SK-N-SH (cell line): ENCODE measurements at regions not wholly inside any gene's neighbourhood (a gene's known extent, or its start where the extent isn't known, plus 50 kb on each side); places are given as distances from the start of the nearest gene placed in this dataset.

Source experiments
- CTCF ChIA-PET: fragments of 300-600, 350-600 bp; formaldehyde crosslinking; extraction: SDS; loops from one replicate; lab custom pipeline; 2021; lab: Yijun Ruan, JAX
- POLR2A ChIA-PET: fragments of 350-600 bp; sonication (Branson Sonifier 250); formaldehyde crosslinking; extraction: SDS; loops from one replicate; lab custom pipeline; 2020; ENCODE audit warnings: antibody characterized with exemption, inconsistent platforms; lab: Yijun Ruan, JAX
- DNase-seq: peaks from one replicate; pipeline ENCODE4 v3.0.0; 2012
- H2AFZ ChIP-seq: fragments of 200-600 bp; sonication (generic); 2 replicates; pipeline ENCODE4 v1.8.1; 2016; ENCODE audit warnings: antibody characterized with exemption, mild to moderate bottlenecking, low read depth
- H3F3A ChIP-seq: fragments of 200-600 bp; sonication (generic); replicated peaks from 2 replicates; pipeline ENCODE3; 2016; ENCODE audit warnings: antibody characterized with exemption, mild to moderate bottlenecking; ENCODE audit not compliant: insufficient read depth
- H3K27ac ChIP-seq, 2 experiments: fragments of 200-500 bp in 1 of 2; fragments of 200-600 bp in 1 of 2; sonication (Bioruptor generic) in 1 of 2; sonication (generic), shearing (Covaris generic) in 1 of 2; 2 replicates each; pipeline versions ENCODE4 v1.5.1 to v1.6.1; 2014 to 2016; ENCODE audit warnings: low read depth in 2 of 2, inconsistent platforms in 1 of 2, low read length in 1 of 2, mild to moderate bottlenecking in 1 of 2, mixed read lengths in 1 of 2
- H3K27me3 ChIP-seq: fragments of 200-600 bp; sonication (generic), shearing (Covaris generic); 2 replicates; pipeline ENCODE4 v1.6.1; 2016; ENCODE audit warnings: mixed run types; ENCODE audit not compliant: insufficient read depth
- H3K36me3 ChIP-seq, 2 experiments: fragments of 200-500 bp in 1 of 2; fragments of 200-600 bp in 1 of 2; sonication (Bioruptor generic) in 1 of 2; sonication (generic) in 1 of 2; replicated peaks in 1 of 2; 2 replicates each; pipeline versions ENCODE3 to v1.5.1; 2014 to 2016; ENCODE audit warnings: low read length in 1 of 2, mild to moderate bottlenecking in 1 of 2; ENCODE audit not compliant: insufficient read depth in 2 of 2, control insufficient read depth in 1 of 2
- H3K4me1 ChIP-seq, 2 experiments: fragments of 200-500 bp in 1 of 2; fragments of 200-600 bp in 1 of 2; sonication (Bioruptor generic) in 1 of 2; sonication (generic), shearing (Covaris generic) in 1 of 2; 2 replicates each; pipeline versions ENCODE4 v1.5.1 to v1.6.1; 2014 to 2016; ENCODE audit warnings: low read depth in 1 of 2, low read length in 1 of 2, mixed run types in 1 of 2; ENCODE audit not compliant: insufficient read depth in 2 of 2, control insufficient read depth in 1 of 2
- H3K4me2 ChIP-seq: fragments of 200-600 bp; sonication (generic), shearing (Covaris generic); 2 replicates; pipeline ENCODE4 v1.6.1; 2017; ENCODE audit warnings: mixed run types
- H3K4me3 ChIP-seq, 2 experiments: fragments of 200-500 bp in 1 of 2; fragments of 200-600 bp in 1 of 2; sonication (Bioruptor generic) in 1 of 2; sonication (generic), shearing (Covaris generic) in 1 of 2; 2 replicates each; pipeline versions ENCODE4 v1.5.1 to v1.8.1; 2014 to 2016; ENCODE audit warnings: low read depth in 2 of 2, inconsistent platforms in 1 of 2, low read length in 1 of 2, mild to moderate bottlenecking in 1 of 2, mixed read lengths in 1 of 2, moderate library complexity in 1 of 2
- H3K79me2 ChIP-seq: fragments of 200-600 bp; sonication (generic); 2 replicates; pipeline ENCODE4 v1.8.1; 2017; ENCODE audit warnings: mild to moderate bottlenecking; ENCODE audit not compliant: insufficient read depth
- H3K9ac ChIP-seq: fragments of 200-600 bp; sonication (generic); 2 replicates; pipeline ENCODE4 v1.6.1; 2017; ENCODE audit warnings: mixed run types
- H3K9me2 ChIP-seq: fragments of 200-600 bp; sonication (generic); 2 replicates; pipeline ENCODE4 v1.6.1; 2017; ENCODE audit warnings: mixed run types
- H3K9me3 ChIP-seq: fragments of 200-600 bp; sonication (generic); 2 replicates; pipeline ENCODE4 v1.6.1; 2017; ENCODE audit warnings: mixed run types, mild to moderate bottlenecking, moderate library complexity
- H4K20me1 ChIP-seq: fragments of 200-600 bp; sonication (generic); 2 replicates; pipeline ENCODE4 v1.6.1; 2017; ENCODE audit warnings: mild to moderate bottlenecking, mixed run types; ENCODE audit not compliant: insufficient read depth
- CTCF ChIP-seq: fragments of 200-600 bp; sonication (generic); IDR thresholded peaks from 2 replicates; pipeline ENCODE4 v1.6.1; 2017; ENCODE audit warnings: antibody characterized with exemption, mild to moderate bottlenecking, moderate library complexity
- ELF1 ChIP-seq: IDR thresholded peaks from 2 replicates; pipeline ENCODE4 v1.4.0; 2012
- EZH2phosphoT487 ChIP-seq: fragments of 200-600 bp; sonication (generic); IDR thresholded peaks from 2 replicates; pipeline ENCODE4 v1.6.1; 2017; ENCODE audit warnings: low read depth, mixed run types, mild to moderate bottlenecking, antibody characterized with exemption, moderate library complexity, borderline replicate concordance
- FOXJ3 ChIP-seq: sonication (generic); formaldehyde crosslinking; IDR thresholded peaks from 2 replicates; pipeline ENCODE4 v1.5.1; 2020; ENCODE audit warnings: mild to moderate bottlenecking, missing genetic modification reagents
- GABPA ChIP-seq: IDR thresholded peaks from 2 replicates; pipeline ENCODE4 v1.4.0; 2012; ENCODE audit warnings: low read depth, mild to moderate bottlenecking
- GATA2 ChIP-seq: sonication (generic); formaldehyde crosslinking; IDR thresholded peaks from 2 replicates; pipeline ENCODE4 v1.5.0; 2020; ENCODE audit warnings: mild to moderate bottlenecking, missing genetic modification reagents
- MEF2A ChIP-seq: IDR thresholded peaks from 2 replicates; pipeline ENCODE4 v1.4.0; 2012; ENCODE audit warnings: low read depth, borderline replicate concordance
- NFIC ChIP-seq: IDR thresholded peaks from 2 replicates; pipeline ENCODE4 v1.4.0; 2012; ENCODE audit warnings: borderline replicate concordance
- NRF1 ChIP-seq: IDR thresholded peaks from 2 replicates; pipeline ENCODE4 v1.6.1; 2012; ENCODE audit warnings: low read depth, mild to moderate bottlenecking, low read length
- RAD21 ChIP-seq: IDR thresholded peaks from 2 replicates; pipeline ENCODE4 v1.6.1; 2012; ENCODE audit warnings: mild to moderate bottlenecking, low read length
- RCOR1 ChIP-seq: fragments of 150-350 bp; IDR thresholded peaks from 2 replicates; pipeline ENCODE4 v1.6.1; 2017; ENCODE audit warnings: antibody characterized with exemption, low read length
- SMC3 ChIP-seq: IDR thresholded peaks from 2 replicates; pipeline ENCODE4 v1.6.1; 2012; ENCODE audit warnings: low read depth, low read length, improper control_type of control experiment
- TEAD4 ChIP-seq: IDR thresholded peaks from 2 replicates; pipeline ENCODE4 v1.4.0; 2012; ENCODE audit warnings: mild to moderate bottlenecking, borderline replicate concordance; ENCODE audit not compliant: insufficient read depth
- YY1 ChIP-seq: IDR thresholded peaks from 2 replicates; pipeline ENCODE4 v1.4.0; 2012; ENCODE audit warnings: low read depth, mild to moderate bottlenecking
- WGBS: methylation state at CpG from one replicate; pipeline ENCODE4 v1.1.6; 2017; ENCODE audit warnings: low lambda C conversion rate; 5-methylcytosine and 5-hydroxymethylcytosine counted together
- TF ChIP-seq, protein P1 (sequence below): fragments of 150-350 bp; IDR thresholded peaks from 2 replicates; pipeline ENCODE4 v1.6.1; 2016; ENCODE audit warnings: mild to moderate bottlenecking, low read depth, low read length
- TF ChIP-seq, protein P2 (sequence below): IDR thresholded peaks from 2 replicates; pipeline ENCODE4 v1.4.0; 2012; ENCODE audit warnings: low read depth, borderline replicate concordance
- TF ChIP-seq, protein P3 (sequence below): IDR thresholded peaks from 2 replicates; pipeline ENCODE4; 2012

DNA sequence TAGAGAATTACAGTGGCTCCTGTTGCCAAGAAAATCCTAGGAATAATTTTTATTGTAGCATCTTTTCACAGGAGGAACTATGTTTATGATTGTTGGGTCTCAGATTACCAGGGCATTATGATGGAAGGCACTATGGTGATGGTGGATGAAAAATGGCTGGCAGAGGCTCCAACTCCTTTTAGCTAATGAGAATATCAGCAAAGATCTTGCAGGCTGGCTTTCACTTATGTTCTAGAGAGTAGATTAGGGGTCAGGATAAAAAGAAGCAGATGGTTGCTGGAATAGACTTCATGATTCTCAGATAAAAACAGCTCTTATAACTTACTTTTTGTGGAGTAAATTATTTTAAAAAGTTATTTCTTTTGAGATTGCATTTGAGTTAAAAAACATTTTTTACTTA, 501.9 kb downstream of the TRHDE start (continued):
- TF ChIP-seq SMC3 = no peak

GRCh38 chr12:72777806-72778205, 505.6 kb downstream of the TRHDE start:
- Histone ChIP-seq H4K20me1 (no peaks in the 10 kb centered on the region), H2AFZ (no peak overlapping the region), H3K36me3 (no peaks in the 10 kb centered on the region), H3K27ac (no peak overlapping the region), H3K4me2 (no peak overlapping the region), H3K79me2 (no peaks in the 10 kb centered on the region), H3K4me3 (no peak overlapping the region), H3K9ac (no peak overlapping the region), H3F3A (no peaks in the 10 kb centered on the region), H3K27me3 (no peaks in the 10 kb centered on the region), H3K9me3 (no peaks in the 10 kb centered on the region), H3K9me2 (no peaks in the 10 kb centered on the region), H3K4me1 (no peaks in the 10 kb centered on the region)
- POLR2A ChIA-PET = no interaction called here
- DNase-seq = no peak
- TF ChIP-seq TEAD4 (no peak), MEF2A (no peak), NRF1 (no peak), CTCF (no peak), RCOR1 (no peak)
- TF ChIP-seq, protein P1, sequence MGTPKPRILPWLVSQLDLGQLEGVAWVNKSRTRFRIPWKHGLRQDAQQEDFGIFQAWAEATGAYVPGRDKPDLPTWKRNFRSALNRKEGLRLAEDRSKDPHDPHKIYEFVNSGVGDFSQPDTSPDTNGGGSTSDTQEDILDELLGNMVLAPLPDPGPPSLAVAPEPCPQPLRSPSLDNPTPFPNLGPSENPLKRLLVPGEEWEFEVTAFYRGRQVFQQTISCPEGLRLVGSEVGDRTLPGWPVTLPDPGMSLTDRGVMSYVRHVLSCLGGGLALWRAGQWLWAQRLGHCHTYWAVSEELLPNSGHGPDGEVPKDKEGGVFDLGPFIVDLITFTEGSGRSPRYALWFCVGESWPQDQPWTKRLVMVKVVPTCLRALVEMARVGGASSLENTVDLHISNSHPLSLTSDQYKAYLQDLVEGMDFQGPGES = no peak
- CTCF ChIA-PET = no interaction called here
- 34% methylated on average over 1 of the region's 1 CpG for WGBS

- WGBS = 22% methylated on average over 1 of the region's 1 CpG
- Histone ChIP-seq H3K79me2 (no peaks in the 10 kb centered on the region), H4K20me1 (no peaks in the 10 kb centered on the region), H3K4me2 (no peak overlapping the region), H3K27ac (no peak overlapping the region), H3K4me1 (no peaks in the 10 kb centered on the region), H3K36me3 (no peaks in the 10 kb centered on the region), H2AFZ (no peak overlapping the region), H3K9me2 (no peaks in the 10 kb centered on the region), H3K4me3 (no peak overlapping the region), H3K9me3 (peaks cover 5% of the 10 kb centered on the region; the same call in 1 of the 2 replicates), H3F3A (no peaks in the 10 kb centered on the region), H3K9ac (no peak overlapping the region), H3K27me3 (no peaks in the 10 kb centered on the region)
- no peak for DNase-seq
- ChIA-PET POLR2A (no interaction called here), CTCF (no interaction called here)
- TF ChIP-seq SMC3 = no peak
- TF ChIP-seq RAD21 = no peak
- no peak for TF ChIP-seq GATA2
- TF ChIP-seq NFIC = no peak
- no peak for TF ChIP-seq CTCF
- no peak for TF ChIP-seq EZH2phosphoT487
- no peak for TF ChIP-seq YY1
- TF ChIP-seq GABPA = no peak
- TF ChIP-seq, protein P1 = no peak
- TF ChIP-seq FOXJ3 (CRISPR knock-in tag) = no peak
- TF ChIP-seq, protein P2, sequence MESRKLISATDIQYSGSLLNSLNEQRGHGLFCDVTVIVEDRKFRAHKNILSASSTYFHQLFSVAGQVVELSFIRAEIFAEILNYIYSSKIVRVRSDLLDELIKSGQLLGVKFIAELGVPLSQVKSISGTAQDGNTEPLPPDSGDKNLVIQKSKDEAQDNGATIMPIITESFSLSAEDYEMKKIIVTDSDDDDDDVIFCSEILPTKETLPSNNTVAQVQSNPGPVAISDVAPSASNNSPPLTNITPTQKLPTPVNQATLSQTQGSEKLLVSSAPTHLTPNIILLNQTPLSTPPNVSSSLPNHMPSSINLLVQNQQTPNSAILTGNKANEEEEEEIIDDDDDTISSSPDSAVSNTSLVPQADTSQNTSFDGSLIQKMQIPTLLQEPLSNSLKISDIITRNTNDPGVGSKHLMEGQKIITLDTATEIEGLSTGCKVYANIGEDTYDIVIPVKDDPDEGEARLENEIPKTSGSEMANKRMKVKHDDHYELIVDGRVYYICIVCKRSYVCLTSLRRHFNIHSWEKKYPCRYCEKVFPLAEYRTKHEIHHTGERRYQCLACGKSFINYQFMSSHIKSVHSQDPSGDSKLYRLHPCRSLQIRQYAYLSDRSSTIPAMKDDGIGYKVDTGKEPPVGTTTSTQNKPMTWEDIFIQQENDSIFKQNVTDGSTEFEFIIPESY = no peak
- TF ChIP-seq ELF1 = no peak
- TF ChIP-seq, protein P3, sequence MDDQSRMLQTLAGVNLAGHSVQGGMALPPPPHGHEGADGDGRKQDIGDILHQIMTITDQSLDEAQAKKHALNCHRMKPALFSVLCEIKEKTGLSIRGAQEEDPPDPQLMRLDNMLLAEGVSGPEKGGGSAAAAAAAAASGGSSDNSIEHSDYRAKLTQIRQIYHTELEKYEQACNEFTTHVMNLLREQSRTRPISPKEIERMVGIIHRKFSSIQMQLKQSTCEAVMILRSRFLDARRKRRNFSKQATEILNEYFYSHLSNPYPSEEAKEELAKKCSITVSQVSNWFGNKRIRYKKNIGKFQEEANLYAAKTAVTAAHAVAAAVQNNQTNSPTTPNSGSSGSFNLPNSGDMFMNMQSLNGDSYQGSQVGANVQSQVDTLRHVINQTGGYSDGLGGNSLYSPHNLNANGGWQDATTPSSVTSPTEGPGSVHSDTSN = no peak
- TF ChIP-seq RCOR1 = no peak
These were observed 518.1 kb downstream of the TRHDE start for GRCh38 chr12:72790273-72790672.
